HUDEP-2 (cell line): ENCODE measurements at regions not wholly inside any gene's neighbourhood (a gene's known extent, or its start where the extent isn't known, plus 50 kb on each side); places are given as distances from the start of the nearest gene placed in this dataset.

Experiments
- DNase-seq, 76 experiments: peaks; one replicate each; lab custom pipeline; 2025; ENCODE audit not compliant: unreplicated experiment in 76 of 76; lab: John Stamatoyannopoulos, UW

DNA sequence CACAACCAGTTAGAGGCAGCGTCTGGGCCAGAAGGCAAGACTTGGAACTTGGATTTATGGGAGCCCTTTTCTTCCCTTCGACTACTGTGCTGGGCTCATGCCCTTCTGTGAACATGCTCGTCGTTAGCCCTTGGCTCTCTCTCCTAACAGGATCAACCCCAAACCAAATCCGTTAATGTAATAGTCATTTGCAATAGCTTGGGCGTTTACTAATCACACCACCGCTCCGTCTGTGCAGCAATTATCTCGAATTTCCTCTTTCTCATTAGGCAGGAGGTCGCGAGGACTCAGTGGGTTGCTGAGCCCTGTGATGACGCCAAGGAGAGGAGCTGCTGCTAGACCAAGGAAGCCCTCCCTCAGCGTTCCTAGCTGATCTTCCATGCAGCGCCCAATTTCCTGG lies 114.7 kb downstream of the ENGASE start:
- DNase-seq: no peak

DNA sequence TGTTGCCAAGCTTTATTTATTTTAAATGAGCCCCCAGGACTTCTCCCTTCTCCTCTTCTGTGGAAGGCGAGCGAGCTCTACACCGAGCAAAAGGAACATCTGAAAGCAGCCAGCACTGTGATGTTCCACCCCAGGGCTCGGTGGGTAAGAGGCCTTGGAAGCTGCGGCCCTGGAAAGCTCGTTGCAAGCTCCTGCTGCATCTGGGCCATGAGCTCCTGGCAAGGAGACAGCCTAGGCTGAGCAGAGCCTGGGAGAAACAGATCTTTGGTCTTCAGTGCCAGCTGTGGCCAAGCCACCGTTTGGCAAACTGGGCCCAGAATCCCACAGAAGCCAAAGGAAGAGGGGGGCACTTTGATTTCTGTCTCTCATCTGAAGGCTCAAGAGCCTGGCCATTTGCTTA lies 114.1 kb downstream of the ENGASE start:
- no peak for DNase-seq

DNA sequence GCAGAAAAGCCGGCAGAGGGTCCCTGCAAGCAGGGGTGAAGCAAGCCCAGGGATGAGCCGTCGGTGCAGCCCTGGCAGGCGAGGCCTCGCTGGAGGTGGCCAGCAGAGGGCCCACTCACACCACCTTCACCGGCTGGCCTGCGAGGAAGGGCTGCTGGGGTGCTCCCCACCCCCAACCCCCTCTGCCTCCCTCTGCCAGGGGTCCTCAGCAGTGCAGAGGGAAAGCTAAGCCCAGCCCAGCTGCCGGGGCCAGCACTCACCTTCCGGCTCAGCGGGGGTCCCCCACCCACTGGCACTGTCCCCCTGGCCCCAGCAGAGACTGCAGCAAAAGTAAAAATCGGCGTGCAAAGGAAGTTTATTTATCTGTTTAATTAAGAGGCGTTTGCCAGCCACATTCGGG lies 113.4 kb downstream of the ENGASE start:
- peak in 8 of 76 experiments; percentile 2 to 21 (median 9) for DNase-seq

DNA sequence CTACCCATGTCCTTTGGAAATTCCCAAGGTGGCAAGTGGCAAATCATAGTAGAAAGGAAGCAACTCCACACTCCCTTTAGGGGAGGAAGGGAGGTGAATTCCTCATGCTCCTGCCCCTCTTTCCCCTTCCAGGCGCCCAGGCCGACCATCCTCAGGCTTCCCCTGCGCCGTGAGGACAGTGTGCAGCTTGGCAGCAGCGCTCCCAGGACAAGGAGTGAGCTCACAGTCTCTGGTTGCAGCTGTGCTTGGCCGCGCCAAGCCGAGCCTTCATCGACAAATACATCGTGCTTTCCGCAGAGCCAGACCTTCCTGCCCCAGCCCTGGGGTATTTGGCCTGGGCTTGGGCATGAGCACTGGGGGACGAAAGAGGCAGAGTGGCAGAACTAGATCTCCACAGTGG lies 112.6 kb downstream of the ENGASE start:
- no peak for DNase-seq

DNA sequence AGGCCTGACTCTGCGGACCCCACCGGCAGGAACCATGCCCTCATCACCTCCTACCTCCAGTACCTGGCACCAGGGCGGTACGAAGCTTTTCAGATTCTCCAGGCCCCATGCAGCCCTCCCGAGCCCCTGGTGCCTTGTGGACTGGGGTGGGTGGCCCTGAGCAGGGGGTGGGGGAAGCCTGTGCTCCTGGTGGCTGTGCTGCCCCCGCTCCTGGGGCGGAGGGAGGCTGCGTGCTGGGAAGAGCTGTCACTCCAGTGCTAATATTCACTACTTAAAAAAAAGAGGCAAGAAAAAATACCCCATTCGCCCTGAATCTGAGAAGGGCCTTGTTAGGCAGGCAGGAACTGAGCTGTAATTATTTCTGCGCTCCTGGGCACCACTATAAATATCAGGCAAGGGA lies 111.8 kb downstream of the ENGASE start:
- DNase-seq: no peak

DNA sequence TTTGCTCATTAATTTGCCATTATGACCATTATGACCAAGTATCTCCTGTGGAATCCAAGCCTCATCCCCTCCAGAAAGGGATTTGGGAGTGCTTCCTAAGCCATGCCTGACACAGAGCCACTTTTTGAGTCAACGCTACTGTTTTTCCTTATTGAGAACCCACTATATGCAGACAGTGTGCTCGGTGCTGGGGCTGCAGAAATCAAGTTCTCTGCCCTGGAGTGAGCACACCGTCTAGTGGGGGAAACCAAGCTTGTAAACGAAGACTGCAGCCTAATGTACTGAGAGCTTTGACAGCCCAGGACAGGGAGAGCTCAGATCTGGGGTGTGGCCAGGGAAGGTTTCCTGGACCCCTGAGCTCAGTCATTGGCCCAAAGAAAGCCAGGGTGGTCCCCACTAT lies 111.0 kb downstream of the ENGASE start:
- DNase-seq: no peak

DNA sequence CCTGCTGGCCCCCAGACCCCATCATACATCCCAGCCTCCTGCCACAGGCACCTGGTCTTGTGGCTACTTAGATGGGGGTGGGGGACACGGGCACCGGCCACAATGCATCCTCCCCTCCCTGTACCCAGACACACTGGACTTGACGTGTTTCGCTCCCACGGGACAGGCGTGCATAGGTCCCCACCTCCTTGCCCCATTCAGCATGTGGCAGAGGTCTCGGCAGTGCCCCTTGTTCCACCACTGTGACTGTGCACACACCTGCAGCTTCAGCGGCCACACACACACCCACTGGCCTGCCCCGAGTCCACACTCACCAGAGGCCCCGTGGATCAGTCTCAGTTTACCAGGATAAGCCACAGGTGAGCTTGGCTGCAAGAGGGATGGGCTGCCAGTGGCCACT lies 109.6 kb downstream of the ENGASE start:
- DNase-seq: no peak

DNA sequence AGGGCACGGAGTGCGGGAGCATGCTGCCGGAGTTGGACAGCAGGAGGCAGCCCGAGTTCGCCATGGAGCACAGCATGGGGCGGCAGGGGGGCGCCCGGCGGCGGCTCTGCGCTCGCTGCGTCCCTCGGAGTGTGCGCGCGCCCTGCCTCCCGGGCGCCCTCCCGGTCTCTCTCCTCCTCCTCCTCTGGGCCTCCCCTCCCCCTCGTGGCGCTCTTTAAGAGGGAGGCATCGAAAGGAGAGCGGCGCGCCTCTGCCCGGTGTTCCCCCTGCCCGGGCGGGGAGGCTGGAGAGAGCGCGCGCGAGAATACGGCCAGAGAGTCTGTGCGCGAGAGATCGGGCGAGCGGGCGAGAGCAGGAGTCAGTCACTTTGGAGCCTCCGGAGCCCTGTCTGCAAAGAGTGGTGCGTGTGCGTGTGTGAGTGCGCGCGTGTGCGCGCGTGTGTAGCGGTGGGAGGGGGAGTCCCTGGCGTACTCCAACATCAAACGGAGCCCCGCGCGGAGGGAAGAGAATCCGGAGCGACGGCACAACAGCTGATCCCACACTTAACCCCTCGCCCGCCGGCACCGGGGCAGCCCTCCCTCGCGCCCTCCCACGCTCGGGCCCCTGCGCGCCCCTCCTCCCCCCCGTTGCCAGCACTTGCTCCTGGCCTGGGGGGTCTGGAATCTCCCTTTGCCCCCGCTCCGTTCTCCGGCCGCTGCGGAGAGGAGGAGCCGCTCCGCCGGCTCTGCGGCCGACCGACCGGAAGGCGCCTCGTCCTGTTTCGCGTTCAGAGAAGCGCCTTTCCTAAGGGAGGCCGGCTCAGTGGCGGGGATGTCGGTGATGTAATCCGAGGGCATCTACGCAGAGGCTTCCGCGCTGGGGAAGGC lies 108.9 kb downstream of the ENGASE start:
- no peak for DNase-seq

DNA sequence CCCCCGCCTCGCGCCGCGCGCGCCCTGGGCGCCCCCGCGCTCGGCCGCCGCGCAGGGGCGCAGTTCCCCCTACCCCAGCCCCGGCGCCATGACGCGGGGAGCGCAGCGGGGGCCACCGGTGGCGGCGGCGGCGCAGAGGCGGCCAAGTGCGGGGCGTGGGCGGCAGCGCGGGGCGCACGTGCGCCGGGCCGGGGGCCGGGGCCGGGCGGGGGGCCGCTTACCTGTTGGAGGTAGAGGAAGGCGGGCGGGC lies 108.3 kb downstream of the ENGASE start:
- DNase-seq: no peak

DNA sequence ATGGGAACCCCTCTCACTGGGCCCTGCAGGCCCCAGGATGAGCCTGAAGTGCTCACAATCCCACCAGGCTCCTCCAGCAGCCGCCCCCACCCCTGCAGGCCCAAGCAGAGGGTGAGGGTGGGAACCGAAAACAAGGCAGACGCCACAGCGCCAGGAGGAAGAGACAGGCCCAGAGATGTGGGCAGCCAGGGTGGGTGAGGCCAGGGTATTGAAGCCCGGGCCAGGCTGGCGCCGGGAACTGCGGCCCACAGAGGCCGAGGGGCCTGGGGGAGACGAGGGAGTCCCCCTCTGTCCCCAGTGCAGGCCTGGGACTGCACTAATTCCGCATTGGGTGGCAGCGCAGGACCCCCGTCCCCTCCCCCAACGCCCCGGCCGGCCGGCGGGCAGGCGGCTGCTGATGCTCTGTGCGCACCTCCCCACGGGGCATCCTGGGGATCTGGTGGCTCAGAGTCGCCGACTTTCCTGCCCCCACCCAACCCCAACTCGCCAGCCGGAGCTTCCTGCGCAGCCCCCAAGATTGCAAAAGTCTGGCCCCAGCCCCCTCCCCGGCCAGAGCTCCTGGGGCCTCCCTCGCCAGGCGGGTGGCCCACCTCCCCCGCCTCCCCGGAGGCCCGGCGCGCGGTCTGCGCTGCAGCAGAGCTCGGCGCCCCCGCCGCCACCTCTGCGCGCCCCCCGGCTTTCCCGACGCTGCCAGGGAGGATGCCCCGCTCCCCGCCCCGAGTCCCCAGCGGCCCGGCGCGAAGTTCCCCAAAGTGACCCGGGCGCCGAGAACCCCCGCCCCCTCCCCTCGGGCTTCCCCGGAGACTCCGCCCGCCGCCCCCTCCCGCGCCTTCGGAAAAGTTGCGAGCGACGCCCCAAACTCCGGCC lies 107.8 kb downstream of the ENGASE start:
- DNase-seq: no peak

DNA sequence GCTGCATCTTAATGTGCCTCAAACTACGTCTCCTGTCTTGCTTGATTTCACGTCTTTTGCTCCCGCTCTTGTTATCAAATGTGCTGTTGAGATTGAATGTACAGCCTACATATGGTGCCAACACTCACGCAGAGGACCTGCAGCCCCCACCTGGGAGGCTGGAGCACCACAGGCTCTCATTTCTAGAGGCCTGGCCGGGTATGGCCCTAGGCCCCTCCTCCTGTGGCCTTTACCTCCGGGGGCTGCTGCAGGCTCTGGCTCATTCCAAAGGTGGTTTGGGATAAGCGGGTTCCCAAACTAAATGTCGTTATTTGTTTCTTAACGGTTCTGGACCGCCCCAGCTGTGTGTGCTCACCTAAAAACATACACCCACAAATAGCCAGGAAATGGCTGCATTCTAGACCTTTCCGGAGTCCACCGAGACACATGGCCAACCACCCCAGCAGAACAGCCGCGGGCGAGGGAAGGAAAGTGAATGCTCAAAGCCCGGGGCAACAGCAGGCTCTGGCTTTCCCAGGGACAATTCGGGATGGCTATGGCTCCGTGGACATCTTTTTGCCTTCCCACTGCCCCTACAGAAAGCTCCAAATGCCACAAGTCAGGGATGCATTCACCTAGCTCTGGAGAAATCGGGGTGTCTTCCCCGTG lies 105.9 kb downstream of the ENGASE start:
- DNase-seq: no peak

DNA sequence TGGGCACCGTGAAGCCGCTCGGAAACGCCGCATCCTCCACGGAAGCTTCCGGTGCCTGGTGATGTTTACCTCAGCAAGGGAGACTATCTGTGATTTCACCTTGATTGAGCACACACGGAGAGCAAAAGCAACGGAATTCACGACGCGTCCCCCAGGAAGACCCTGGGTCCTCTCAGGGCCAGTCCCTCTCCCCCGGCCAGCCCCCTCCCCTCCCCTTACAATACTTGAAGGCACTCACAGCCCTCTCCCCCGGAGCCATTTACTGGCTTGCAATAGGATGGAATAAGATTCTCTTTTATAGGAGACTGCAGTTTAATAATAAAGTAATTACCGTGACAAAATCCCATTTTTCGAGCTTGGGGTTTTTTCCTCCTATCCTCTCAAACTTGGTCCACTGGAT lies 104.7 kb downstream of the ENGASE start:
- DNase-seq: no peak

DNA sequence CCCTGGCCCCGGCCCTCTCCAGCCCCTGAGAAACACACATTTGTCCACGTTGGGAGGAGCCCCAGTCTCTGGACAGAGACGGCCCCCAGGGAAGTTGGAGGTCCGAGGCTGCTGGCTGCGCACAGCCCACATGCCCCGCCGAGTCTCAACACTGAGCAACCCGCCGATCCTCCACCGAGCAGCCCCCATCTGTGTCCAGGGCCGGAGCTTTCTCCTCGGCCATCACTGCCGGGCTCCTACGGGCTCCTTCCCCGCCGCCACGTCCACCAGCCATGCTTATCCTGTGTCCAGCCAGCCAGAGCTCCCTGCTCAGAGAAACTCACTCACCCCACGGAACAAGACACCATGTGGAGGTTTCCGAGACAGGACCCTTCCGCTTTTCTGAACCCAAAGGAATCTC lies 103.3 kb downstream of the ENGASE start:
- DNase-seq: no peak

DNA sequence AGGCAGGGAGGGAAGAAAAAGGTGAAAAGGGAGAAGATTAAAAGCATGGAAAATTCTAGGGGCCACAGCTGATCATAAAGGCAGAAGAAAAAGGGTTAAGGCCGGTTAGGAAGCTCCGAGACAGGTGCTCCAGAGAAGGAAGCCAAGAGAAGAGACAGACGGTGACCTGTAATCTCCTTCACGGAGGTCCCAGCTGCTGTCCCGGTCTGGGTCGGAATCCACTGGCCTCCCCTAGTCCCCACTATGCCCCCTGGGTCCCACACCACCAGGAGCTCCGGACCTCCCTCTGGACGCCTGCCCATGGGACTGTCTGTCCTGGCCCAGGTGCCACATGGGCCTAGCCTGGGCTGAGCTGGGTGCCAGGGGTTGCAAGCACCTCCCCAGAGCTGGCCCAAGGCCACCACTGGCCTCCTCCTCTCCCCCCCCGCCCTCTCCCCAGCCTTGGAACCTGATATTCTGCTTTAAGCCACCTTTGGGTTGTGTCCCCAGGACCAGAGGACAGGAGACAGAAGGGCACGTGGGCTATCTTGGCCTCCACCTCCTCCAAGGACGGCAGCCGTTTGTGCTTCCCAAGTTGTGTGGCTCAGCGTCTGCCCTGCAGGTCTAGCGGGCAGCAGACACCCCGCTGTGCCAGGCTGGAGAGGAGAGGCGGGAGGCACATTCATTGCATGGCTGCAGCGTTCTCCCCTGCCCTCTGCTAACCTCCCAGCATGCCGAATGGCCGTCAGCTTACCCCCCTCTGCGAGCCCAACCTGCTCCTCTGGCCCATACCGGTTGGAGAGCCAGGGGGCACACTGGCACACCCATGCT lies 102.4 kb downstream of the ENGASE start:
- DNase-seq: no peak

DNA sequence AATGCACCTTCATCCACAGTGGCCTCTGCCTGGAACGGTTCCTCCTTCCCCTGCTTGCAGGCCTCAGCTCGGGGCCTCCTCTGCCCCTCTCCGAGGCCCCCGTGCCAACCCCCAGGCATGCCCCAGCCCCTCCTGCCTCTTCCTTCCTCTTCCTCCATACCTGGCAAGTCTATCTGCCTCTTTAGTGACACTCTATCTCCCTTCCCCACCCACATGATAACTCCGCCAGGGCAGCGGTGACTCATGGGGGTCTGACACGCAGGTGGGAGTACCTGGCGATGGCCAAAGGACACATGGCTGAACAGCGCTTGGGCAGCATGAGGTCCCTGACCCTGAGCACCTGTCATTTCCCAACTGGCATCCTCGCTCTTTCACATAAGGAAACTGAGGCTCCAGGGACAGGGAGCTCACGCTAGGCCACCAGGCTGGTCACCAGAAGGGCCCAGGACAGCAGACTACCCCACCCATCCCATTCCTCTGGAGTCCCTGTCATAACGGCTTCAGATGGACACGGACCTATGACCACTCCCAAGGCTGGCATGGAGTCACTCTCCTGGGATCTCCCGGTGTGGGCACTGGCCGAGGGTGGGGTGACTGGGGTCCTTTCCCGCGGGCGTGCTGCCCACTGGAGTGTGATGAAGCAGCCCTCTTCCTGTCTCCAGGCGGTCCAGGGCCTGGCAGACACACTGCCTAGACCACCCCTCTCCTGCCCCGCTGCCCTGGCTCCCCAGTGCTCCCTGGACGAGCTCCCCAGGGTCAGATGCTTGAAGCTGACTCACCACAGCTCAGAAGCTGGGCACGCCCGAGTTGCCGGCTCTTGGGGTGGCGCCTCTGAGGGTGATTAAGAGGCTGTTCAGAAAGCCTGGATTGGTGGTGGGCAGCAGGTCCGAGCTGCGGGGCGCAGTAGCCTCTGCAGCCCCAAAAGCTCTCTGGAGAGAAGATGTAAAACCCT lies 100.6 kb downstream of the ENGASE start:
- no peak for DNase-seq

DNA sequence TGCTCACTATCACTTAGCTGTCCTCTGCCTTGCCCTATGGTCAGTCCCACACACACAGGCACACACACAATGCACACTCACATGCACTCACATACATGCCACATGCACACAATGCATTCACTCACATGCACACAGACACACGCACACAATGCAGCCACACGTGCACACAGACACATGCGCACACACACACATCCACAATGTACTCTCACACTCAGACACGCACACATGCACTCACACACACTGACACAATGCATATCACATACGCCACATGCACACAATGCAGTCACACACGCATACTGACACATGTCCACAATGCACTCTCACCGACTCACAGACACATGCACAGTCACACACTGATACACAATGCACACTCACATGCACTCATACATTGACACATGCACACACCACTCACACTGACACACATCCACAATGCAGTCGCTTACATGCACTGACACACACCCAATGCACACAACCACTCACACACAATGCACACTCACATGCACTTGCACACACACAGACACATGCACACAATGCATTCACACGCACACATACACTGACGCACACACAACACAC lies 99.7 kb downstream of the ENGASE start:
- DNase-seq: no peak

DNA sequence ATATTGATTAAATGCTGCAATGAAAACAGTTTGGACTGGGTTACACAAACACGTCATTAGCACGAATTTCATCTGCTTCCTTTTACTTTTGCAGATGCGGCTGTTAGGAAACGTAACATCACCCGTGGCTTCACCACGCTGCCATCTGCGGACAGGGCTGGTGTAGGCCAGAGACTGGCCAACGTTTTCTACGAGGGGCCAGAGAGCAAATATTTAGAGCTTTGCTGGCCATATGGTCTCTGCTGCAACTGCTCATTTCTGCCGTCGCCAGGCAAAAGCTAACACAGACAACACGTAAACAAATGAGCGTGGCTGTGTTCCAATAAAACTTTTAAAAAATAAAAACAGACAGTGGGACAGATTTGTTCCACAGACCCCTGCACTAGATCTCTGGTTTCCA lies 96.6 kb downstream of the ENGASE start:
- no peak for DNase-seq

DNA sequence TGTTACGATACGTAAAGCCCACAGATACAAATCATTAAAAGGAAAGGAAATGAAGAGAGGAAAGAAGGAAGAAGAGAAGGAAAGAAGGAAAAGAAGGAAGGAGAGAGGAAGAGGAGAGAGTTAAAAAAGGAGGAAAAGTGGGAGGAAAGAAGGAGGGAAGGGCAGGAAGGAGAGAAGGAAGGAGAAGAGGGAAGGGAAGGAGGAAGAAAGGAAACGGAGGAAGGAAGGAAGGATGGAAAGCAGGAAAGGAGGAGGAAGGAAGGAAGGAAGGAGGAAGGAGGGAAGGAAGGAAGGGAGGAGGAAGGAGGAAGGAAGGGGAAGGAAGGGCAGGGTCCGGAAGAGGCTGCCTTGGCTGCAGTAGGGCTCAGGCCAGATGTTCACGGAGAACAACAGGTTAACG lies 95.2 kb downstream of the ENGASE start:
- no peak for DNase-seq

DNA sequence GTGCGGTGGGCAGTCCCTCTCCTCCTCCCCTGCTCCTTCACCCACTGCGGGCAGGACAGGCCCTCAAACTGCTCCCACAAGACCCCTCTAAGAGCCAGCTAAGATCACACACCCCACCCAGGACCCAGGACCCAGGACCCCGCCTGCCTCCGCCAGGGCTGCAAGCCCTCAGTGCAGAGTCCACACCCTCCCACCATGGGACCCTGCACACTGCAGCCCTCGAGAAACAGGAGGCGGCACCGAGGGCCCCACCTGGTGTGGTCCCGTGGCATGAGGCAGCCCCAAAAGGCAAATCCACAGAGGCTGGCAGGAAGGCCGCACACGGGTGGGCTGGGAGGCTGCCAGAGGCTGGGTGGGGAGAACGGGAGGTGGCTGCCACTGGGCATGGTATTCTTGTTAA lies 94.7 kb downstream of the ENGASE start:
- DNase-seq: no peak
